ENCODE measurements at regions not wholly inside any gene's neighbourhood (a gene's known extent, or its start where the extent isn't known, plus 50 kb on each side); places are given as distances from the start of the nearest gene placed in this dataset.

DNA sequence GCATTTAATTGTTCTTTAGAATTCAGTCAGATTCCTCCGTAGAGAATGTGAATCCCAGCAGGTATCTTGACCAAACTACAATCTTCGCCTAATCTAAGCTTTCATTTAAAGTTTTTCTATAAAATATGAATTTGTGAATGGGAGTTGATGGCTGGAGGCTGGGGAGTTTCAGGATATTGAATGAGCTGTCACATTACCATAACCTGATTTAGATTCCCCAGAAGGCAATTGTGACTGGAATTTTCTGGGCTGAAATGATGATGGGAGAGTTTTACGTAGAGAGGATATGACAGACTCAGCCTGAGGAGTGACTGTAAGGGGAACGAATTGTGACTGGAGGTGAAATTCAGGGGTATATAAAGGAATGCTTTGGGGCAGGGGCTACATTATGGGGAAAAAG is 411.7 kb upstream of the FZD8 start:
- DNase-seq, result no peak
- H3K9me3 ChIP-seq (ENCODE audit: control extremely low read depth in 1 of 5, control insufficient read depth in 4 of 5, insufficient read depth in 2 of 5, low read depth in 1 of 5, low read length in 4 of 5), result peaks cover 0 to 1% (median 0%) of the 10 kb centered on the region in 5 experiments
- ChIA-PET CTCF (no interaction called here), POLR2A (no interaction called here)
- H3K4me1 ChIP-seq (ENCODE audit: control extremely low read depth in 1 of 4, control insufficient read depth in 4 of 4, insufficient read depth in 4 of 4, low read length in 3 of 4), result no peaks in the 10 kb centered on the region
- H3K36me3 ChIP-seq (ENCODE audit: control insufficient read depth in 4 of 4, insufficient read depth in 4 of 4, low read length in 3 of 4), result no peaks in the 10 kb centered on the region
- no peaks in the 10 kb centered on the region for H3K27me3 ChIP-seq (replicated peaks in 2 of 5; ENCODE audit: control insufficient read depth in 4 of 5, insufficient read depth in 5 of 5, low read length in 4 of 5)
- 100% methylated on average over 1 of the region's 4 CpGs for WGBS (ENCODE audit: insufficient coverage)
- no peak overlapping the region for H3K4me3 ChIP-seq (ENCODE audit: control insufficient read depth in 1 of 7, extremely low read depth in 1 of 7, insufficient read depth in 4 of 7, low read depth in 2 of 7, low read length in 6 of 7)
- H3K27ac ChIP-seq (ENCODE audit: insufficient read depth in 1 of 2, low read depth in 1 of 2, low read length in 2 of 2, poor library complexity in 1 of 2, severe bottlenecking in 2 of 2), result no peak overlapping the region

DNA sequence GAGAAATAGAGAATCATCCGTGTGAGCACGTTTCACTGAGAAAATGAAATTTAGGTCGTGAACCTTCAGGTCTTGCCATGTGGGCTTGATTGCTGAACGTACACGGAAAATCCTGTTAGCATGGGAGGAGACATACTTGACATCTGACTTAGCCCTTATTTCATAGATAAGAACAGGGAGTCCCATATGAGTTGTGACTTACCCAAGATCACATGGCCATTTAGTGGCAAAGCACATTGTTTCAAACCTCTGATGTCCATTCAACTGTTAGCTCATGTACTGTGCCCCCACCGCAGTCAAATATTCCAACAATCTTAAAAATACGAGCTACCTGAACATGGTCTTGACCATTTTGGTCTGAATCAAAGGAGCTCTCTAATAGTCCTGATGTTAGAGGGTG is 411.2 kb upstream of the FZD8 start:
- 100% methylated on average over 5 of the region's 7 CpGs for WGBS (ENCODE audit: insufficient coverage)
- no peaks in the 10 kb centered on the region for H3K36me3 ChIP-seq (ENCODE audit: control insufficient read depth in 4 of 4, insufficient read depth in 4 of 4, low read length in 3 of 4)
- H3K27ac ChIP-seq (ENCODE audit: insufficient read depth in 1 of 2, low read depth in 1 of 2, low read length in 2 of 2, poor library complexity in 1 of 2, severe bottlenecking in 2 of 2), result no peak overlapping the region
- no peak overlapping the region for H3K4me3 ChIP-seq (ENCODE audit: control insufficient read depth in 1 of 7, extremely low read depth in 1 of 7, insufficient read depth in 4 of 7, low read depth in 2 of 7, low read length in 6 of 7)
- DNase-seq, result no peak
- no peaks in the 10 kb centered on the region for H3K4me1 ChIP-seq (ENCODE audit: control extremely low read depth in 1 of 4, control insufficient read depth in 4 of 4, insufficient read depth in 4 of 4, low read length in 3 of 4)
- POLR2A ChIA-PET, result no interaction called here
- CTCF ChIA-PET, result no interaction called here
- H3K9me3 ChIP-seq (ENCODE audit: control extremely low read depth in 1 of 5, control insufficient read depth in 4 of 5, insufficient read depth in 2 of 5, low read depth in 1 of 5, low read length in 4 of 5), result peaks cover 0 to 1% (median 0%) of the 10 kb centered on the region in 5 experiments
- H3K27me3 ChIP-seq (replicated peaks in 2 of 5; ENCODE audit: control insufficient read depth in 4 of 5, insufficient read depth in 5 of 5, low read length in 4 of 5), result no peaks in the 10 kb centered on the region

DNA sequence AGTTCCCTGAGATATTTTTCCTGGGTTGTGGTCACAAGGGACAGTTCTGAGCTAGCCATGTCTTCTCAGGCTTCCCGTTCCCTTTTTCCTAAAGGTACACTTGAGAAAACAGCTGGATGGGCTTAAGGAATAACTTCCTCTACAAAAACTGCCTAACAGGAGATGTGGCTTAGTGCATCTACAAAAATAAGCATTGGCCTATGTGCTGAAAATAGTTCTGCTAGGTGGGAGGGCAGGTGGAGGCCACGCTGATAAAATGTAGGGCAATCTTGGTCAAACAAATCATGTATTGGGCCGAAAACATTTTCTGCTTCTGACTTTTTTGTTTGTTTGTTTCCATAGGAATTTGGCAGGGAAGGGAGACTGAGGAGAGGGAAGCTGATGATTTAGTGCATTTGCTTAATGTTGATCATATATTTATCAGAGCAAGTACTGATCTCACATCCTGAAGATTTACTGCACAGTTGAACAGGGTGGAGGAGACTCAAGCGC is 409.4 kb upstream of the FZD8 start:
- 96% methylated on average over 4 of the region's 4 CpGs for WGBS (ENCODE audit: insufficient coverage)
- ChIA-PET CTCF (no interaction called here), POLR2A (no interaction called here)

DNA sequence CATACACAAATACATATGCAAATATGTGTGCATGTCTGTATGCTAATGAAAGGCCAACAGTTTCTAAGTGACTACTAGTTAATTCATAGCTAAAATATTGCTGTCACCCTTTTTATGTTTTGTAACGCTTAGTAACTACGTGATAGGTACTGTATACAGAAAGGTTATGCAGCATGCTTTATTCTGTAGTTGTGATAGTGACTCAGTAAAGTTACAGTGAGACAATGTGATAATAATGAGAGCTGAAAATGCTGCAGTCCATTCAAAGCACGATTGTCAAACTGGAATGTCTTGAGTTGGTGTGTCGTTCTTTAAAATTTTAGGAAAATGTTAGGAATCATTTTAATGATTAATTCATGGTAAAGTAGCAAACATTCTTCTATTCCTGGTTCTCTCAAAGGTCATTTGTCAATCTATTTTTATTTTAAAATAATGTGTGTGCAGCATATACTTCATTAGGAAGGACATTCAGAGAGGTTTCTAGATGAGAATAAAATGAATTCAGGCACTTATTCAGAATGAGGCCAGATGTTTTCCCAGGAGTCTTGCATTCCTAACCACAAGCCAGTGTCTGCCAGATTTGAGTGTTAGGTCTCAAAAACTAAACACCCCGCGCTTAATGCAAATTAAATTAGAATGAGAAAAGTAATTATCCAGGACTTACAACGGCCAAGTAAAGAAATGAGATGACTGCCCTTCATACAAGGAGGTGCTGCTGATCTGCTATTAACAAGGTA is 408.8 kb upstream of the FZD8 start:
- Histone ChIP-seq H3K36me3 (ENCODE audit: control insufficient read depth in 4 of 4, insufficient read depth in 4 of 4, low read length in 3 of 4) (no peaks in the 10 kb centered on the region), H3K27me3 (replicated peaks in 2 of 5; ENCODE audit: control insufficient read depth in 4 of 5, insufficient read depth in 5 of 5, low read length in 4 of 5) (no peaks in the 10 kb centered on the region), H3K27ac (ENCODE audit: insufficient read depth in 1 of 2, low read depth in 1 of 2, low read length in 2 of 2, poor library complexity in 1 of 2, severe bottlenecking in 2 of 2) (no peak overlapping the region), H3K9me3 (ENCODE audit: control extremely low read depth in 1 of 5, control insufficient read depth in 4 of 5, insufficient read depth in 2 of 5, low read depth in 1 of 5, low read length in 4 of 5) (peaks cover 0 to 1% (median 0%) of the 10 kb centered on the region in 5 experiments), H3K4me3 (ENCODE audit: control insufficient read depth in 1 of 7, extremely low read depth in 1 of 7, insufficient read depth in 4 of 7, low read depth in 2 of 7, low read length in 6 of 7) (no peak overlapping the region), H3K4me1 (ENCODE audit: control extremely low read depth in 1 of 4, control insufficient read depth in 4 of 4, insufficient read depth in 4 of 4, low read length in 3 of 4) (no peaks in the 10 kb centered on the region)
- no peak for DNase-seq
- 91% methylated on average over 5 of the region's 7 CpGs for WGBS (ENCODE audit: insufficient coverage)
- CTCF ChIA-PET, result no interaction called here
- POLR2A ChIA-PET, result no interaction called here

More for the DNA sequence above, 409.4 kb upstream of the FZD8 start:
- Histone ChIP-seq H3K4me3 (ENCODE audit: control insufficient read depth in 1 of 7, extremely low read depth in 1 of 7, insufficient read depth in 4 of 7, low read depth in 2 of 7, low read length in 6 of 7) (no peak overlapping the region), H3K9me3 (ENCODE audit: control extremely low read depth in 1 of 5, control insufficient read depth in 4 of 5, insufficient read depth in 2 of 5, low read depth in 1 of 5, low read length in 4 of 5) (peaks cover 0 to 1% (median 0%) of the 10 kb centered on the region in 5 experiments), H3K27me3 (replicated peaks in 2 of 5; ENCODE audit: control insufficient read depth in 4 of 5, insufficient read depth in 5 of 5, low read length in 4 of 5) (no peaks in the 10 kb centered on the region), H3K36me3 (ENCODE audit: control insufficient read depth in 4 of 4, insufficient read depth in 4 of 4, low read length in 3 of 4) (no peaks in the 10 kb centered on the region), H3K4me1 (ENCODE audit: control extremely low read depth in 1 of 4, control insufficient read depth in 4 of 4, insufficient read depth in 4 of 4, low read length in 3 of 4) (no peaks in the 10 kb centered on the region), H3K27ac (ENCODE audit: insufficient read depth in 1 of 2, low read depth in 1 of 2, low read length in 2 of 2, poor library complexity in 1 of 2, severe bottlenecking in 2 of 2) (no peak overlapping the region)
- no peak for DNase-seq

DNA sequence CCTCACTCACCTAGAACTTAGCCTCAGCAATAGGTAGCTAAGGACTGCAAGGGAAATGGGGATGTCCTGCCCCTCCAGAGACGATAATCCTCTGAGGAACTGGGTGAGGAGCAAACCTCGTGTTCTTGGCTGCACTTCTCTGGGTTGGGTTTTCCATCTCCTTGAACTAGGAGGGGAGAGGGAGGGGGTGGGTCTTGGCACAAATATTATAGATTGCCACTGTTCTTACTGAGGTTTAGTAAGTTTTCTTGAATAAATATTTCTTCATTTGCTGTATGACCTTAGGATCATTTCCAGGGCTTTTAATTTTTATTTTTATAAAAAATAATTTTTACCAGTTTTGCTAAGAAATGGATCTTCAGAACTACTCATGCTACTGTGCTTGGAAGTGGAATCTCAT is 406.7 kb upstream of the FZD8 start:
- CTCF ChIA-PET, result no interaction called here

DNA sequence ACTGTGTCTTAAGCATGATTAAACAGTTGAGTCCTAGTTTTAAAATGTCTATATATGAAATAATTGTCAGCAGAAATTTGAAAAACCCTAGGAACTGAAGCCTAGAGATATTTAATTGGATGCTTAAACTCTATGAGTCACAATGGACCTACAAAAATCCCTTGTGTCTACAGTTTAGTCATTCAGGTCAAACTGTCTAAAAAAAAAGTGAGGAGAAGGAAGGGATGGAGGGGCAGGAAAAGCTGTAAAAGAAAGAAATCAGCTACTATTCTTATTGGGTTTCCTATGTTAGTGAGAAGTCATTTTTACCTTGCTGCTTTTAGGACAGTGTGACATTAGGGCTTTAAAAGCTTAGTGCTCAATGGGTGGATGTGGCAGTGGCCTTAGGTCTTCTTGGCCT is 406.1 kb upstream of the FZD8 start:
- Histone ChIP-seq H3K4me3 (ENCODE audit: control insufficient read depth in 1 of 7, extremely low read depth in 1 of 7, insufficient read depth in 4 of 7, low read depth in 2 of 7, low read length in 6 of 7) (no peak overlapping the region), H3K9me3 (ENCODE audit: control extremely low read depth in 1 of 5, control insufficient read depth in 4 of 5, insufficient read depth in 2 of 5, low read depth in 1 of 5, low read length in 4 of 5) (no peaks in the 10 kb centered on the region), H3K27me3 (replicated peaks in 2 of 5; ENCODE audit: control insufficient read depth in 4 of 5, insufficient read depth in 5 of 5, low read length in 4 of 5) (no peaks in the 10 kb centered on the region), H3K36me3 (ENCODE audit: control insufficient read depth in 4 of 4, insufficient read depth in 4 of 4, low read length in 3 of 4) (no peaks in the 10 kb centered on the region), H3K4me1 (ENCODE audit: control extremely low read depth in 1 of 4, control insufficient read depth in 4 of 4, insufficient read depth in 4 of 4, low read length in 3 of 4) (no peaks in the 10 kb centered on the region), H3K27ac (ENCODE audit: insufficient read depth in 1 of 2, low read depth in 1 of 2, low read length in 2 of 2, poor library complexity in 1 of 2, severe bottlenecking in 2 of 2) (no peak overlapping the region)
- ChIA-PET POLR2A (no interaction called here), CTCF (no interaction called here)
- no peak for DNase-seq

More for the DNA sequence above, 406.7 kb upstream of the FZD8 start:
- Histone ChIP-seq H3K27me3 (replicated peaks in 2 of 5; ENCODE audit: control insufficient read depth in 4 of 5, insufficient read depth in 5 of 5, low read length in 4 of 5) (no peaks in the 10 kb centered on the region), H3K4me1 (ENCODE audit: control extremely low read depth in 1 of 4, control insufficient read depth in 4 of 4, insufficient read depth in 4 of 4, low read length in 3 of 4) (no peaks in the 10 kb centered on the region), H3K4me3 (ENCODE audit: control insufficient read depth in 1 of 7, extremely low read depth in 1 of 7, insufficient read depth in 4 of 7, low read depth in 2 of 7, low read length in 6 of 7) (no peak overlapping the region), H3K27ac (ENCODE audit: insufficient read depth in 1 of 2, low read depth in 1 of 2, low read length in 2 of 2, poor library complexity in 1 of 2, severe bottlenecking in 2 of 2) (no peak overlapping the region), H3K36me3 (ENCODE audit: control insufficient read depth in 4 of 4, insufficient read depth in 4 of 4, low read length in 3 of 4) (no peaks in the 10 kb centered on the region), H3K9me3 (ENCODE audit: control extremely low read depth in 1 of 5, control insufficient read depth in 4 of 5, insufficient read depth in 2 of 5, low read depth in 1 of 5, low read length in 4 of 5) (no peaks in the 10 kb centered on the region)
- no peak for DNase-seq
- POLR2A ChIA-PET, result no interaction called here
- WGBS (ENCODE audit: insufficient coverage), result 60% methylated on average over 1 of the region's 2 CpGs

DNA sequence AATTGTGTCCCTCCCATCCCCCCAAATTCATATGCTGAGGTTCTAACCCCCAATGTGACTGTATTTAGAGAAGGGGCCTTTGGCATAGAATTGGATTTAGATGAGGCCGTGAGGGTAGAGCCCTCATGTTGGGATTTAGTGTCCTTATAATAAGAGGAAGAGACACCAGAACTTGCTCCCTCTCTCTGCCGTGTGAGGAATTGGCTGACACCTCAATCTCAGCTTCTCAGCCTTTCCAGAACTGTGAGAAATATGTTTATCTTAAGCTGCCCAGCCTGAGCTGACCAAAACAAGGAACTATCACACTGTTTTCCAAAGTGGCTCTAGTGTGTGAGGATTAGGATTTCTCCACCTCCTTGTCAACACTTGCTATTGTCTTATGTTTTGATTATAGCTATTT is 400.0 kb upstream of the FZD8 start:
- WGBS (ENCODE audit: insufficient coverage), result no CpG with 5 or more reads among the region's 2 CpGs
- Histone ChIP-seq H3K36me3 (ENCODE audit: control insufficient read depth in 4 of 4, insufficient read depth in 4 of 4, low read length in 3 of 4) (no peaks in the 10 kb centered on the region), H3K27ac (ENCODE audit: insufficient read depth in 1 of 2, low read depth in 1 of 2, low read length in 2 of 2, poor library complexity in 1 of 2, severe bottlenecking in 2 of 2) (no peak overlapping the region), H3K4me1 (ENCODE audit: control extremely low read depth in 1 of 4, control insufficient read depth in 4 of 4, insufficient read depth in 4 of 4, low read length in 3 of 4) (no peaks in the 10 kb centered on the region), H3K9me3 (ENCODE audit: control extremely low read depth in 1 of 5, control insufficient read depth in 4 of 5, insufficient read depth in 2 of 5, low read depth in 1 of 5, low read length in 4 of 5) (no peaks in the 10 kb centered on the region), H3K27me3 (replicated peaks in 2 of 5; ENCODE audit: control insufficient read depth in 4 of 5, insufficient read depth in 5 of 5, low read length in 4 of 5) (no peaks in the 10 kb centered on the region), H3K4me3 (ENCODE audit: control insufficient read depth in 1 of 7, extremely low read depth in 1 of 7, insufficient read depth in 4 of 7, low read depth in 2 of 7, low read length in 6 of 7) (no peak overlapping the region)
- ChIA-PET CTCF (no interaction called here), POLR2A (interaction anchor here (0.6 kb wide), 1 partner anchor 13 kb away, joined by 3 read pairs; no protein-coding TSS in a partner anchor)
- no peak for DNase-seq
